OCI-LY1 (cell line): ENCODE measurements at regions not wholly inside any gene's neighbourhood (a gene's known extent, or its start where the extent isn't known, plus 50 kb on each side); places are given as distances from the start of the nearest gene placed in this dataset.

Experiments
- H2AFZ ChIP-seq: fragments of 200-600 bp; sonication (generic), shearing (Covaris generic); 2 replicates; pipeline ENCODE4 v1.6.0; 2014; ENCODE audit warnings: antibody characterized with exemption, mild to moderate bottlenecking, low read length
- H3F3A ChIP-seq: fragments of 200-600 bp; sonication (generic), shearing (Covaris generic); 2 replicates; pipeline ENCODE4 v1.6.0; 2014; ENCODE audit warnings: mild to moderate bottlenecking, antibody characterized with exemption, low read length, moderate library complexity; ENCODE audit not compliant: insufficient read depth
- H3K27ac ChIP-seq: fragments of 200-600 bp; sonication (generic); 2 replicates; pipeline ENCODE4 v1.5.1; 2014; ENCODE audit warnings: low read length, mixed run types, mild to moderate bottlenecking, low read depth; ENCODE audit not compliant: poor library complexity, severe bottlenecking
- H3K27me3 ChIP-seq: fragments of 200-600 bp; sonication (generic); 2 replicates; pipeline ENCODE4 v1.6.0; 2014; ENCODE audit warnings: antibody characterized with exemption, mild to moderate bottlenecking, low read length, moderate library complexity; ENCODE audit not compliant: insufficient read depth
- H3K36me3 ChIP-seq: fragments of 200-600 bp; sonication (generic); 2 replicates; pipeline ENCODE4 v1.6.1; 2014; ENCODE audit warnings: mild to moderate bottlenecking, antibody characterized with exemption, low read length, moderate library complexity, mixed read lengths; ENCODE audit not compliant: insufficient read depth
- H3K4me1 ChIP-seq: fragments of 200-600 bp; sonication (generic); 2 replicates; pipeline ENCODE4 v1.5.1; 2014; ENCODE audit warnings: mild to moderate bottlenecking, low read length, moderate library complexity; ENCODE audit not compliant: insufficient read depth, severe bottlenecking
- H3K4me2 ChIP-seq: fragments of 200-600 bp; sonication (generic), shearing (Covaris generic); 2 replicates; pipeline ENCODE4 v1.6.1; 2014; ENCODE audit warnings: low read length
- H3K4me3 ChIP-seq: fragments of 200-600 bp; sonication (generic); 2 replicates; pipeline ENCODE4 v1.5.1; 2014; ENCODE audit warnings: low read length, low read depth, mild to moderate bottlenecking, mixed read lengths; ENCODE audit not compliant: poor library complexity, severe bottlenecking
- H3K79me2 ChIP-seq: fragments of 200-600 bp; shearing (Covaris generic); 2 replicates; pipeline ENCODE4 v1.6.1; 2016; ENCODE audit warnings: mixed run types, low read length, mixed read lengths; ENCODE audit not compliant: insufficient read depth
- H3K9ac ChIP-seq: fragments of 200-600 bp; sonication (generic), shearing (Covaris generic); 2 replicates; pipeline ENCODE4 v1.6.1; 2014; ENCODE audit warnings: mild to moderate bottlenecking, low read length, mixed read lengths
- H3K9me2 ChIP-seq: fragments of 200-600 bp; sonication (generic), shearing (Covaris generic); 2 replicates; pipeline ENCODE4 v1.6.1; 2014; ENCODE audit warnings: low read depth, mild to moderate bottlenecking, low read length, mixed read lengths
- H3K9me3 ChIP-seq: fragments of 200-600 bp; shearing (Covaris generic); 2 replicates; pipeline ENCODE4 v1.6.1; 2014; ENCODE audit warnings: low read length, mixed read lengths
- H4K20me1 ChIP-seq: fragments of 200-600 bp; sonication (generic), shearing (Covaris generic); 2 replicates; pipeline ENCODE4 v1.6.0; 2016; ENCODE audit warnings: mild to moderate bottlenecking, low read length; ENCODE audit not compliant: insufficient read depth
- CTCF ChIP-seq: fragments of 200-600 bp; sonication (generic), shearing (Covaris generic); IDR thresholded peaks from 2 replicates; pipeline ENCODE4 v1.5.1; 2017; ENCODE audit warnings: mild to moderate bottlenecking, antibody characterized with exemption, low read length, moderate library complexity, mixed read lengths
- EZH2 ChIP-seq: fragments of 200-600 bp; sonication (generic), shearing (Covaris generic); IDR thresholded peaks from 2 replicates; pipeline ENCODE4 v1.8.0; 2017; ENCODE audit warnings: borderline replicate concordance, mixed run types, mild to moderate bottlenecking, antibody characterized with exemption, low read length, moderate library complexity, mixed read lengths

GRCh38 chr6:1007159-1007558 lies 304.7 kb upstream of the FOXQ1 start:
- Histone ChIP-seq H3K79me2 (no peaks in the 10 kb centered on the region), H3K4me2 (no peak overlapping the region), H3K36me3 (no peaks in the 10 kb centered on the region), H3K4me1 (no peaks in the 10 kb centered on the region), H2AFZ (no peak overlapping the region), H3K9ac (no peak overlapping the region), H3K27me3 (no peaks in the 10 kb centered on the region; the same call in 1 of the 2 replicates), H3K9me3 (no peaks in the 10 kb centered on the region), H3K4me3 (no peak overlapping the region), H3K9me2 (no peaks in the 10 kb centered on the region), H4K20me1 (no peaks in the 10 kb centered on the region), H3F3A (no peaks in the 10 kb centered on the region), H3K27ac (no peak overlapping the region)
- no peak for TF ChIP-seq CTCF
- no peak for TF ChIP-seq EZH2

- Histone ChIP-seq H3K79me2 (no peaks in the 10 kb centered on the region), H3K9me3 (no peaks in the 10 kb centered on the region), H3K27me3 (no peaks in the 10 kb centered on the region; the same call in 1 of the 2 replicates), H2AFZ (no peak overlapping the region), H3K4me2 (no peak overlapping the region), H3K36me3 (no peaks in the 10 kb centered on the region), H3K4me3 (no peak overlapping the region), H4K20me1 (no peaks in the 10 kb centered on the region), H3K27ac (no peak overlapping the region), H3K4me1 (no peaks in the 10 kb centered on the region), H3K9me2 (no peaks in the 10 kb centered on the region), H3F3A (no peaks in the 10 kb centered on the region), H3K9ac (no peak overlapping the region)
- TF ChIP-seq CTCF (no peak), EZH2 (no peak)
Observed at GRCh38 chr6:1004885-1005630, 306.8 kb upstream of the FOXQ1 start.

- TF ChIP-seq EZH2: no peak
- TF ChIP-seq CTCF: no peak
- Histone ChIP-seq H3K27me3 (no peaks in the 10 kb centered on the region; the same call in 1 of the 2 replicates), H3K4me3 (no peak overlapping the region), H3K4me1 (no peaks in the 10 kb centered on the region), H3K79me2 (no peaks in the 10 kb centered on the region), H3K36me3 (no peaks in the 10 kb centered on the region), H3K9ac (no peak overlapping the region), H3K9me2 (no peaks in the 10 kb centered on the region), H3F3A (no peaks in the 10 kb centered on the region), H3K9me3 (no peaks in the 10 kb centered on the region), H3K4me2 (no peak overlapping the region), H3K27ac (no peak overlapping the region), H4K20me1 (no peaks in the 10 kb centered on the region), H2AFZ (no peak overlapping the region)
Observed at GRCh38 chr6:1003394-1004160, 308.3 kb upstream of the FOXQ1 start.
